ENCODE measurements at regions not wholly inside any gene's neighbourhood (a gene's known extent, or its start where the extent isn't known, plus 50 kb on each side); places are given as distances from the start of the nearest gene placed in this dataset.

- POLR2A ChIA-PET: no interaction called here
- no peaks in the 10 kb centered on the region for H3K9me3 ChIP-seq (ENCODE audit: control extremely low read depth in 1 of 3, control insufficient read depth in 2 of 3, insufficient read depth in 1 of 3, low read length in 2 of 3)
- H3K36me3 ChIP-seq (replicated peaks in 1 of 2; ENCODE audit: control extremely low read depth in 1 of 2, control insufficient read depth in 1 of 2, extremely low read depth in 1 of 2, insufficient read depth in 2 of 2, low read length in 1 of 2): no peaks in the 10 kb centered on the region
- peaks cover 0 to 19% (median 7%) of the 10 kb centered on the region in 4 experiments for H3K27me3 ChIP-seq (replicated peaks in 1 of 4; ENCODE audit: control extremely low read depth in 1 of 4, control insufficient read depth in 3 of 4, insufficient read depth in 4 of 4, low read length in 3 of 4)
- no peak overlapping the region for H3K4me3 Mint-ChIP-seq
- intact Hi-C loops (cut with micrococcal nuclease): loop anchor here (10.0 kb wide), 1 partner anchor 1681 kb away; no protein-coding TSS in a partner anchor
- no peak overlapping the region for H3K9ac ChIP-seq (ENCODE audit: low read length)
- H3K27ac Mint-ChIP-seq: no peak overlapping the region
- H3K27ac ChIP-seq (ENCODE audit: low read length in 2 of 2): no peak overlapping the region
- WGBS (ENCODE audit: insufficient coverage): 86% methylated on average over 1 of the region's 1 CpG
- H3K4me1 ChIP-seq (ENCODE audit: control insufficient read depth in 2 of 2, insufficient read depth in 2 of 2, low read length in 2 of 2): no peaks in the 10 kb centered on the region
- no peaks in the 10 kb centered on the region for H3K4me1 Mint-ChIP-seq
- no peak overlapping the region for H3K4me2 ChIP-seq (replicated peaks; ENCODE audit: low read depth, low read length, poor library complexity, severe bottlenecking)
- no peak for DNase-seq
- CTCF ChIA-PET: interaction anchor here (0.8 to 1.4 kb wide), 5 partner anchors 8 to 1033 kb away, joined by 3 to 5 read pairs (median 3); no protein-coding TSS in a partner anchor
- no peaks in the 10 kb centered on the region for H4K20me1 ChIP-seq (ENCODE audit: control insufficient read depth, insufficient read depth, low read length, poor library complexity, severe bottlenecking)
- H3K27me3 Mint-ChIP-seq: peaks cover 32% of the 10 kb centered on the region
- H3K4me3 ChIP-seq (ENCODE audit: control extremely low read depth in 1 of 5, extremely low read depth in 1 of 5, insufficient read depth in 1 of 5, low read depth in 2 of 5, low read length in 4 of 5): no peak overlapping the region
- ATAC-seq (ENCODE audit: low read depth): no peak
- H2AFZ ChIP-seq (ENCODE audit: insufficient read depth, low read depth, low read length, poor library complexity, severe bottlenecking): no peak overlapping the region
- H3K9me3 Mint-ChIP-seq (ENCODE audit: insufficient read depth): no peaks in the 10 kb centered on the region
- TF ChIP-seq CTCF (IDR thresholded peaks at IDR 0.05): no peak
- no peak for TF ChIP-seq EZH2 (IDR thresholded peaks at IDR 0.05; ENCODE audit: borderline replicate concordance, insufficient read depth, low read depth, low read length, poor library complexity, severe bottlenecking)
- H3K79me2 ChIP-seq (ENCODE audit: control insufficient read depth, insufficient read depth, low read length): no peaks in the 10 kb centered on the region
These were observed 287.3 kb downstream of the TNS1 start for GRCh38 chr2:217715484-217715883.

GRCh38 chr2:217714287-217714751, 288.5 kb downstream of the TNS1 start:
- intact Hi-C loops (cut with micrococcal nuclease): loop anchor here (10.0 kb wide), 1 partner anchor 1680 kb away; no protein-coding TSS in a partner anchor
- H3K79me2 ChIP-seq (ENCODE audit: control insufficient read depth, insufficient read depth, low read length): no peaks in the 10 kb centered on the region
- H3K4me2 ChIP-seq (replicated peaks; ENCODE audit: low read depth, low read length, poor library complexity, severe bottlenecking): no peak overlapping the region
- no peak for DNase-seq
- ChIA-PET POLR2A (no interaction called here), CTCF (interaction anchor here (1.2 to 2.8 kb wide), 2 partner anchors 9 to 1029 kb away, joined by 4 to 21 read pairs; no protein-coding TSS in a partner anchor)
- H2AFZ ChIP-seq (ENCODE audit: insufficient read depth, low read depth, low read length, poor library complexity, severe bottlenecking): no peak overlapping the region
- no peaks in the 10 kb centered on the region for H4K20me1 ChIP-seq (ENCODE audit: control insufficient read depth, insufficient read depth, low read length, poor library complexity, severe bottlenecking)
- Mint-ChIP-seq H3K27ac (no peak overlapping the region), H3K9me3 (ENCODE audit: insufficient read depth) (no peaks in the 10 kb centered on the region), H3K27me3 (peaks cover 37% of the 10 kb centered on the region), H3K4me1 (no peaks in the 10 kb centered on the region), H3K4me3 (no peak overlapping the region)
- H3K9ac ChIP-seq (ENCODE audit: low read length): no peak overlapping the region
- no peaks in the 10 kb centered on the region for H3K4me1 ChIP-seq (ENCODE audit: control insufficient read depth in 2 of 2, insufficient read depth in 2 of 2, low read length in 2 of 2)
- H3K27ac ChIP-seq (ENCODE audit: low read length in 2 of 2): no peak overlapping the region
- H3K4me3 ChIP-seq (ENCODE audit: control extremely low read depth in 1 of 5, extremely low read depth in 1 of 5, insufficient read depth in 1 of 5, low read depth in 2 of 5, low read length in 4 of 5): no peak overlapping the region
- no peaks in the 10 kb centered on the region for H3K9me3 ChIP-seq (ENCODE audit: control extremely low read depth in 1 of 3, control insufficient read depth in 2 of 3, insufficient read depth in 1 of 3, low read length in 2 of 3)
- 28% methylated on average over 10 of the region's 10 CpGs for WGBS (ENCODE audit: insufficient coverage)
- no peak for ATAC-seq (ENCODE audit: low read depth)
- H3K36me3 ChIP-seq (replicated peaks in 1 of 2; ENCODE audit: control extremely low read depth in 1 of 2, control insufficient read depth in 1 of 2, extremely low read depth in 1 of 2, insufficient read depth in 2 of 2, low read length in 1 of 2): no peaks in the 10 kb centered on the region
- TF ChIP-seq CTCF (IDR thresholded peaks at IDR 0.05) (no peak), EZH2 (IDR thresholded peaks at IDR 0.05; ENCODE audit: borderline replicate concordance, insufficient read depth, low read depth, low read length, poor library complexity, severe bottlenecking) (no peak)
- H3K27me3 ChIP-seq (replicated peaks in 1 of 4; ENCODE audit: control extremely low read depth in 1 of 4, control insufficient read depth in 3 of 4, insufficient read depth in 4 of 4, low read length in 3 of 4): peaks cover 0 to 18% (median 7%) of the 10 kb centered on the region in 4 experiments
